PC-3 (cell line): ENCODE measurements at regions not wholly inside any gene's neighbourhood (a gene's known extent, or its start where the extent isn't known, plus 50 kb on each side); places are given as distances from the start of the nearest gene placed in this dataset.

ENCODE experiments used
- CTCF ChIP-seq: fragments of 300-600 bp; sonication (generic); conservative IDR thresholded peaks from 2 replicates; pipeline ENCODE4 v1.5.1; 2017; ENCODE audit warnings: antibody characterized with exemption, low read depth, mild to moderate bottlenecking, low read length
- EZH2phosphoT487 ChIP-seq: fragments of 300-600 bp; sonication (generic); IDR thresholded peaks from 2 replicates; pipeline ENCODE4 v1.6.1; 2018; ENCODE audit warnings: mild to moderate bottlenecking, antibody characterized with exemption, low read length, borderline replicate concordance

- TF ChIP-seq EZH2phosphoT487 (no peak), CTCF (no peak)
Measured at GRCh38 chr2:72062336-72062735, 85.3 kb downstream of the CYP26B1 start.
